SK-N-SH treated with all-trans-retinoic acid at 6 μM for 48 hours (cell line): ENCODE measurements at regions not wholly inside any gene's neighbourhood (a gene's known extent, or its start where the extent isn't known, plus 50 kb on each side); places are given as distances from the start of the nearest gene placed in this dataset.

Source experiments
- CSDC2 ChIP-seq: fragments of 250-450 bp; sonication (Bioruptor Pico); IDR thresholded peaks from 2 replicates; pipeline ENCODE4 v1.5.0; 2020; ENCODE audit warnings: mild to moderate bottlenecking, moderate library complexity
- GLIS3 ChIP-seq: fragments of 250-450 bp; sonication (Bioruptor Pico); IDR thresholded peaks from 2 replicates; pipeline ENCODE4 v1.5.0; 2020; ENCODE audit warnings: mild to moderate bottlenecking, moderate library complexity
- PATZ1 ChIP-seq: fragments of 250-450 bp; sonication (Bioruptor Pico); IDR thresholded peaks from 2 replicates; pipeline ENCODE4 v1.8.0; 2020; ENCODE audit warnings: mild to moderate bottlenecking, moderate library complexity, borderline replicate concordance
- SNAI2 ChIP-seq: fragments of 250-450 bp; sonication (Bioruptor Pico); IDR thresholded peaks from 2 replicates; pipeline ENCODE4 v1.5.0; 2020; ENCODE audit warnings: mild to moderate bottlenecking, moderate library complexity
- TCF4 ChIP-seq: fragments of 250-450 bp; sonication (Bioruptor Pico); IDR thresholded peaks from 2 replicates; pipeline ENCODE4 v1.8.0; 2021; ENCODE audit warnings: mild to moderate bottlenecking, moderate library complexity, borderline replicate concordance
- ZFP30 ChIP-seq: fragments of 450-650 bp; formaldehyde crosslinking; IDR thresholded peaks from 2 replicates; pipeline ENCODE4 v1.5.0; 2022; ENCODE audit warnings: mild to moderate bottlenecking, moderate library complexity
- ZNF565 ChIP-seq: fragments of 450-650 bp; formaldehyde crosslinking; conservative IDR thresholded peaks from 2 replicates; pipeline ENCODE4 v1.5.0; 2020; ENCODE audit warnings: low read depth, mild to moderate bottlenecking, moderate library complexity

DNA sequence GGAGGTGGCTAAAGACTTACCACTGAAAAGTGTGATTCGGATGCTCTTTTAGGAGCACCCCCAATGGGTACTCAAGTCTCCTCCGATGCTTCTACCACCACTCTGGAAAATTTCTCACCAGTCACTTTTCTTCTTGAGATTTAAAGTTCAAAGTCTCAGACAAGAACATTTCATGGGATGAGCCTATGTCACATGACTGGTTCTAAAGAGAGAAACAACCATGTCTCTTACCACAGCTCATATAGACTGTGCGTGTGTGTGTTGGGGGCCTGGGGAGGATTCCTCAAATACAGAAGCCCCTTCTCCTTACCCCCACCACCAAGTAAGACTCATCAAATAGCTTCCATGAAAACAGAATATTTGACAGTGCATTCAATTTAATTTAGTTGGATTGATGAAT is 181.7 kb upstream of the MIR17HG start:
- no peak for TF ChIP-seq GLIS3 (CRISPR knock-in tag)
- TF ChIP-seq SNAI2 (CRISPR knock-in tag), result no peak
- TF ChIP-seq ZFP30 (CRISPR knock-in tag), result no peak
- no peak for TF ChIP-seq CSDC2 (CRISPR knock-in tag)
- TF ChIP-seq TCF4 (CRISPR knock-in tag), result no peak
- no peak for TF ChIP-seq PATZ1 (CRISPR knock-in tag)
- TF ChIP-seq ZNF565 (CRISPR knock-in tag), result no peak
